ENCODE measurements at regions not wholly inside any gene's neighbourhood (a gene's known extent, or its start where the extent isn't known, plus 50 kb on each side); places are given as distances from the start of the nearest gene placed in this dataset.

GRCh38 chr18:30859036-30859435, 183.5 kb downstream of the DSC3 start:
- H3K27me3 ChIP-seq (ENCODE audit: control insufficient read depth, extremely low read depth, insufficient read depth, low read length), result no peaks in the 10 kb centered on the region
- H3K27ac ChIP-seq (ENCODE audit: control insufficient read depth, insufficient read depth, low read length), result no peak overlapping the region
- TF ChIP-seq EZH2 (IDR thresholded peaks at IDR 0.05; ENCODE audit: low read length) (no peak), CTCF (optimal IDR thresholded peaks at IDR 0.05 in 1 of 3, IDR thresholded peaks at IDR 0.05 in 1 of 3, conservative IDR thresholded peaks at IDR 0.05 in 1 of 3; ENCODE audit: extremely low read depth in 1 of 3, insufficient read depth in 2 of 3, low read length in 3 of 3) (no peak)
- no peak overlapping the region for H3K9ac ChIP-seq (ENCODE audit: control insufficient read depth, extremely low read depth, insufficient read depth, low read length)
- H2AFZ ChIP-seq (ENCODE audit: control insufficient read depth, low read length), result no peak overlapping the region
- no peak overlapping the region for H3K4me3 ChIP-seq (ENCODE audit: control insufficient read depth in 2 of 3, extremely low read depth in 1 of 3, insufficient read depth in 2 of 3, low read depth in 1 of 3, low read length in 3 of 3)
- no peak for FAIRE-seq
- no peaks in the 10 kb centered on the region for H4K20me1 ChIP-seq (ENCODE audit: control insufficient read depth, extremely low read depth, insufficient read depth, low read length)
- H3K4me2 ChIP-seq (ENCODE audit: control insufficient read depth, extremely low read depth, insufficient read depth, low read depth, low read length), result no peak overlapping the region
- no peaks in the 10 kb centered on the region for H3K79me2 ChIP-seq (ENCODE audit: control insufficient read depth, insufficient read depth, low read length)
- no peaks in the 10 kb centered on the region for H3K9me3 ChIP-seq (ENCODE audit: control insufficient read depth, low read depth, low read length)
- no peaks in the 10 kb centered on the region for H3K4me1 ChIP-seq (ENCODE audit: control insufficient read depth, extremely low read depth, insufficient read depth, low read length)
- no peaks in the 10 kb centered on the region for H3K36me3 ChIP-seq (ENCODE audit: control insufficient read depth in 2 of 2, extremely low read depth in 1 of 2, insufficient read depth in 2 of 2, low read length in 2 of 2)
- no peak for DNase-seq (ENCODE audit: low read depth, low spot score)
- H3K9me1 ChIP-seq (ENCODE audit: control insufficient read depth, extremely low read depth, insufficient read depth, low read length), result no peaks in the 10 kb centered on the region
- dilution Hi-C loops (cut with MboI; ENCODE audit: extremely low pct_ligation_motif_present, low sequenced_read_pairs), result no loop called here

GRCh38 chr18:30858560-30858959, 184.0 kb downstream of the DSC3 start:
- Histone ChIP-seq H3K27ac (ENCODE audit: control insufficient read depth, insufficient read depth, low read length) (no peak overlapping the region), H3K27me3 (ENCODE audit: control insufficient read depth, extremely low read depth, insufficient read depth, low read length) (no peaks in the 10 kb centered on the region), H4K20me1 (ENCODE audit: control insufficient read depth, extremely low read depth, insufficient read depth, low read length) (no peaks in the 10 kb centered on the region), H2AFZ (ENCODE audit: control insufficient read depth, low read length) (no peak overlapping the region), H3K4me1 (ENCODE audit: control insufficient read depth, extremely low read depth, insufficient read depth, low read length) (no peaks in the 10 kb centered on the region), H3K9me3 (ENCODE audit: control insufficient read depth, low read depth, low read length) (no peaks in the 10 kb centered on the region), H3K4me3 (ENCODE audit: control insufficient read depth in 2 of 3, extremely low read depth in 1 of 3, insufficient read depth in 2 of 3, low read depth in 1 of 3, low read length in 3 of 3) (no peak overlapping the region), H3K9me1 (ENCODE audit: control insufficient read depth, extremely low read depth, insufficient read depth, low read length) (no peaks in the 10 kb centered on the region), H3K36me3 (ENCODE audit: control insufficient read depth in 2 of 2, extremely low read depth in 1 of 2, insufficient read depth in 2 of 2, low read length in 2 of 2) (no peaks in the 10 kb centered on the region), H3K9ac (ENCODE audit: control insufficient read depth, extremely low read depth, insufficient read depth, low read length) (no peak overlapping the region), H3K4me2 (ENCODE audit: control insufficient read depth, extremely low read depth, insufficient read depth, low read depth, low read length) (no peak overlapping the region), H3K79me2 (ENCODE audit: control insufficient read depth, insufficient read depth, low read length) (no peaks in the 10 kb centered on the region)
- dilution Hi-C loops (cut with MboI; ENCODE audit: extremely low pct_ligation_motif_present, low sequenced_read_pairs), result no loop called here
- FAIRE-seq, result no peak
- TF ChIP-seq EZH2 (IDR thresholded peaks at IDR 0.05; ENCODE audit: low read length) (no peak), CTCF (optimal IDR thresholded peaks at IDR 0.05 in 1 of 3, IDR thresholded peaks at IDR 0.05 in 1 of 3, conservative IDR thresholded peaks at IDR 0.05 in 1 of 3; ENCODE audit: extremely low read depth in 1 of 3, insufficient read depth in 2 of 3, low read length in 3 of 3) (no peak)
- no peak for DNase-seq (ENCODE audit: low read depth, low spot score)

Measured in keratinocyte (primary cell).